ENCODE measurements at regions not wholly inside any gene's neighbourhood (a gene's known extent, or its start where the extent isn't known, plus 50 kb on each side); places are given as distances from the start of the nearest gene placed in this dataset.

- TF ChIP-seq CTCF (IDR thresholded peaks at IDR 0.05; ENCODE audit: insufficient read depth, low read length, poor library complexity, severe bottlenecking), result no peak
- no peaks in the 10 kb centered on the region for H3K27me3 ChIP-seq (replicated peaks; ENCODE audit: control insufficient read depth, insufficient read depth, low read length)
- DNase-seq (ENCODE audit: extremely low read depth, insufficient read length), result no peak
These were observed 870.6 kb downstream of the CBLN2 start for GRCh38 chr18:71673498-71673897.

GRCh38 chr18:71666481-71666880 is 877.7 kb downstream of the CBLN2 start:
- TF ChIP-seq CTCF (IDR thresholded peaks at IDR 0.05; ENCODE audit: insufficient read depth, low read length, poor library complexity, severe bottlenecking), result no peak
- H3K36me3 ChIP-seq (ENCODE audit: control insufficient read depth, insufficient read depth, low read length), result no peaks in the 10 kb centered on the region
- H3K4me3 ChIP-seq (replicated peaks; ENCODE audit: low read depth, low read length), result no peak overlapping the region
- DNase-seq (ENCODE audit: extremely low read depth, insufficient read length), result no peak
- no peaks in the 10 kb centered on the region for H3K27me3 ChIP-seq (replicated peaks; ENCODE audit: control insufficient read depth, insufficient read depth, low read length)

More at GRCh38 chr18:71673498-71673897, 870.6 kb downstream of the CBLN2 start:
- H3K36me3 ChIP-seq (ENCODE audit: control insufficient read depth, insufficient read depth, low read length), result no peaks in the 10 kb centered on the region
- no peak overlapping the region for H3K4me3 ChIP-seq (replicated peaks; ENCODE audit: low read depth, low read length)

- TF ChIP-seq CTCF (IDR thresholded peaks at IDR 0.05; ENCODE audit: insufficient read depth, low read length, poor library complexity, severe bottlenecking), result no peak
- no peak overlapping the region for H3K4me3 ChIP-seq (replicated peaks; ENCODE audit: low read depth, low read length)
- no peaks in the 10 kb centered on the region for H3K27me3 ChIP-seq (replicated peaks; ENCODE audit: control insufficient read depth, insufficient read depth, low read length)
- no peaks in the 10 kb centered on the region for H3K36me3 ChIP-seq (ENCODE audit: control insufficient read depth, insufficient read depth, low read length)
- DNase-seq (ENCODE audit: extremely low read depth, insufficient read length), result no peak
These were observed 879.0 kb downstream of the CBLN2 start for GRCh38 chr18:71665131-71665530.

GRCh38 chr18:71643822-71644221 is 900.3 kb downstream of the CBLN2 start:
- DNase-seq (ENCODE audit: extremely low read depth, insufficient read length), result no peak
- Histone ChIP-seq H3K4me3 (replicated peaks; ENCODE audit: low read depth, low read length) (no peak overlapping the region), H3K36me3 (ENCODE audit: control insufficient read depth, insufficient read depth, low read length) (no peaks in the 10 kb centered on the region), H3K27me3 (replicated peaks; ENCODE audit: control insufficient read depth, insufficient read depth, low read length) (no peaks in the 10 kb centered on the region)
- TF ChIP-seq CTCF (IDR thresholded peaks at IDR 0.05; ENCODE audit: insufficient read depth, low read length, poor library complexity, severe bottlenecking), result no peak

- DNase-seq (ENCODE audit: extremely low read depth, insufficient read length), result no peak
- no peak for TF ChIP-seq CTCF (IDR thresholded peaks at IDR 0.05; ENCODE audit: insufficient read depth, low read length, poor library complexity, severe bottlenecking)
- Histone ChIP-seq H3K36me3 (ENCODE audit: control insufficient read depth, insufficient read depth, low read length) (no peaks in the 10 kb centered on the region), H3K27me3 (replicated peaks; ENCODE audit: control insufficient read depth, insufficient read depth, low read length) (no peaks in the 10 kb centered on the region), H3K4me3 (replicated peaks; ENCODE audit: low read depth, low read length) (no peak overlapping the region)
These were observed 913.4 kb downstream of the CBLN2 start for GRCh38 chr18:71630696-71631095.

- no peaks in the 10 kb centered on the region for H3K27me3 ChIP-seq (replicated peaks; ENCODE audit: control insufficient read depth, insufficient read depth, low read length)
- H3K4me3 ChIP-seq (replicated peaks; ENCODE audit: low read depth, low read length), result no peak overlapping the region
- no peak for DNase-seq (ENCODE audit: extremely low read depth, insufficient read length)
- no peaks in the 10 kb centered on the region for H3K36me3 ChIP-seq (ENCODE audit: control insufficient read depth, insufficient read depth, low read length)
- no peak for TF ChIP-seq CTCF (IDR thresholded peaks at IDR 0.05; ENCODE audit: insufficient read depth, low read length, poor library complexity, severe bottlenecking)
These were observed 918.5 kb downstream of the CBLN2 start for GRCh38 chr18:71625556-71626090.
